Activated CD8-positive, alpha-beta T cell treated with anti-CD3 and anti-CD28 coated beads for 36 hours (primary cell): ENCODE measurements at regions not wholly inside any gene's neighbourhood (a gene's known extent, or its start where the extent isn't known, plus 50 kb on each side); places are given as distances from the start of the nearest gene placed in this dataset.

Source experiments
- ATAC-seq: fragments of 200-7000 bp; cut with Tn5 transposase; one replicate; pipeline ENCODE4 v1.10.0; 2021; ENCODE audit warnings: mild to moderate bottlenecking, moderate library complexity
- CTCF ChIA-PET: fragments of 350-600 bp; sonication (Branson Sonifier 250); formaldehyde crosslinking; loops from one replicate; lab custom pipeline; 2021; ENCODE audit warnings: antibody characterized with exemption; lab: Charles Lee
- POLR2A ChIA-PET: fragments of 350-600 bp; sonication (Branson Sonifier 250); formaldehyde crosslinking; loops from one replicate; lab custom pipeline; 2021; ENCODE audit warnings: antibody characterized with exemption; lab: Charles Lee
- DNase-seq: peaks from one replicate; pipeline ENCODE4 v3.0.0-alpha.2; 2020
- H3K27ac Mint-ChIP-seq: one replicate; pipeline ENCODE4 v1.8.0; 2021; ENCODE audit warnings: mild to moderate bottlenecking, mixed read lengths
- H3K27me3 Mint-ChIP-seq: one replicate; pipeline ENCODE4 v1.8.0; 2021; ENCODE audit warnings: mixed read lengths
- H3K36me3 Mint-ChIP-seq: one replicate; pipeline ENCODE4 v1.8.0; 2021; ENCODE audit warnings: low read depth, mixed read lengths
- H3K4me1 Mint-ChIP-seq: one replicate; pipeline ENCODE4 v1.8.0; 2021; ENCODE audit warnings: low read depth, mixed read lengths
- H3K4me3 Mint-ChIP-seq: one replicate; pipeline ENCODE4 v1.8.0; 2021; ENCODE audit warnings: mild to moderate bottlenecking, moderate library complexity, mixed read lengths
- H3K9me3 Mint-ChIP-seq: one replicate; pipeline ENCODE4 v1.8.0; 2021; ENCODE audit warnings: mixed read lengths
- intact Hi-C: fragments of 100-400 bp; cut with micrococcal nuclease; formaldehyde crosslinking; loops from one replicate; pipeline ENCODE4 v1.10.0; 2022
- TF ChIP-seq, protein P1 (sequence below): fragments of 200-600 bp; IDR thresholded peaks from one replicate; pipeline ENCODE4 v1.8.0; 2022; ENCODE audit warnings: antibody characterized with exemption, mild to moderate bottlenecking

GRCh38 chr2:3986063-3986462, 282.7 kb downstream of the DCDC2C start:
- Mint-ChIP-seq H3K36me3 (no peaks in the 10 kb centered on the region), H3K4me3 (no peak overlapping the region), H3K27ac (no peak overlapping the region), H3K27me3 (no peaks in the 10 kb centered on the region), H3K9me3 (peaks cover 3% of the 10 kb centered on the region), H3K4me1 (no peaks in the 10 kb centered on the region)
- POLR2A ChIA-PET, result no interaction called here
- DNase-seq (no peak), ATAC-seq (no peak)
- intact Hi-C loops, result no loop called here
- TF ChIP-seq, protein P1, sequence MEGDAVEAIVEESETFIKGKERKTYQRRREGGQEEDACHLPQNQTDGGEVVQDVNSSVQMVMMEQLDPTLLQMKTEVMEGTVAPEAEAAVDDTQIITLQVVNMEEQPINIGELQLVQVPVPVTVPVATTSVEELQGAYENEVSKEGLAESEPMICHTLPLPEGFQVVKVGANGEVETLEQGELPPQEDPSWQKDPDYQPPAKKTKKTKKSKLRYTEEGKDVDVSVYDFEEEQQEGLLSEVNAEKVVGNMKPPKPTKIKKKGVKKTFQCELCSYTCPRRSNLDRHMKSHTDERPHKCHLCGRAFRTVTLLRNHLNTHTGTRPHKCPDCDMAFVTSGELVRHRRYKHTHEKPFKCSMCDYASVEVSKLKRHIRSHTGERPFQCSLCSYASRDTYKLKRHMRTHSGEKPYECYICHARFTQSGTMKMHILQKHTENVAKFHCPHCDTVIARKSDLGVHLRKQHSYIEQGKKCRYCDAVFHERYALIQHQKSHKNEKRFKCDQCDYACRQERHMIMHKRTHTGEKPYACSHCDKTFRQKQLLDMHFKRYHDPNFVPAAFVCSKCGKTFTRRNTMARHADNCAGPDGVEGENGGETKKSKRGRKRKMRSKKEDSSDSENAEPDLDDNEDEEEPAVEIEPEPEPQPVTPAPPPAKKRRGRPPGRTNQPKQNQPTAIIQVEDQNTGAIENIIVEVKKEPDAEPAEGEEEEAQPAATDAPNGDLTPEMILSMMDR, result no peak
- CTCF ChIA-PET, result no interaction called here

- TF ChIP-seq, protein P1, result no peak
- POLR2A ChIA-PET, result no interaction called here
Measured at GRCh38 chr2:3986530-3987258, 283.3 kb downstream of the DCDC2C start.

GRCh38 chr2:4002841-4003403, 299.5 kb downstream of the DCDC2C start:
- no peak for DNase-seq
- TF ChIP-seq, protein P1, result no peak
- ChIA-PET CTCF (no interaction called here), POLR2A (no interaction called here)
- no peaks in the 10 kb centered on the region for H3K27me3 Mint-ChIP-seq
- no peak overlapping the region for H3K4me3 Mint-ChIP-seq
- no peak overlapping the region for H3K27ac Mint-ChIP-seq
- ATAC-seq, result no peak
- H3K36me3 Mint-ChIP-seq, result no peaks in the 10 kb centered on the region
- no peaks in the 10 kb centered on the region for H3K9me3 Mint-ChIP-seq
- intact Hi-C loops, result no loop called here
- no peaks in the 10 kb centered on the region for H3K4me1 Mint-ChIP-seq

More at GRCh38 chr2:3986530-3987258, 283.3 kb downstream of the DCDC2C start:
- no peak overlapping the region for H3K4me3 Mint-ChIP-seq
- no peaks in the 10 kb centered on the region for H3K27me3 Mint-ChIP-seq
- intact Hi-C loops, result no loop called here
- H3K27ac Mint-ChIP-seq, result no peak overlapping the region
- H3K4me1 Mint-ChIP-seq, result no peaks in the 10 kb centered on the region
- ATAC-seq (no peak), DNase-seq (no peak)
- peaks cover 6% of the 10 kb centered on the region for H3K9me3 Mint-ChIP-seq
- CTCF ChIA-PET, result no interaction called here
- H3K36me3 Mint-ChIP-seq, result no peaks in the 10 kb centered on the region

- no peaks in the 10 kb centered on the region for H3K4me1 Mint-ChIP-seq
- intact Hi-C loops, result no loop called here
- CTCF ChIA-PET, result no interaction called here
Measured at GRCh38 chr2:4012197-4012596, 308.8 kb downstream of the DCDC2C start.

DNA sequence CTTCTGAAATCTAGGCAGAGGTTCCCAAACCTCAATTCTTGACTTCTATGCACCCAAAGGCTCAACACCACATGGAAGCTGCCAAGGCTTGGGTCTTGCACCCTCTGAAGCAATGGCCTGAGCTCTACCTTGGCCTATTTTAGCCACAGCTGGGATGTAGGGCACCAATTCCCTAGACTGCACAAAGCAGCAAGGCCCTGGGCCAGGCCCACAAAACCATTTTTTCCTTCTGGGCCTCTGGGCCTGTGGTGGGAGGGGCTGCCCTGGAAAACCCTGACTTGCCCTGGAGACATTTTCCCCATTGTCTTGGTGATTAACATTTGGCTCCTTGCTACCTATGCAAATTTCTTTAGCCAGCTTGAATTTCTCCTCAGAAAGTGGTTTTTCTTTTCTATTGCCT, 315.2 kb downstream of the DCDC2C start:
- no peaks in the 10 kb centered on the region for H3K27me3 Mint-ChIP-seq
- ChIA-PET CTCF (no interaction called here), POLR2A (no interaction called here)
- no peak overlapping the region for H3K27ac Mint-ChIP-seq
- TF ChIP-seq, protein P1, result no peak
- H3K4me1 Mint-ChIP-seq, result no peaks in the 10 kb centered on the region
- intact Hi-C loops, result no loop called here
- no peak overlapping the region for H3K4me3 Mint-ChIP-seq
- ATAC-seq, result no peak
- peaks cover 5% of the 10 kb centered on the region for H3K9me3 Mint-ChIP-seq
- DNase-seq, result no peak
- H3K36me3 Mint-ChIP-seq, result no peaks in the 10 kb centered on the region

More at GRCh38 chr2:4012197-4012596, 308.8 kb downstream of the DCDC2C start:
- ATAC-seq (no peak), DNase-seq (no peak)
- Mint-ChIP-seq H3K36me3 (no peaks in the 10 kb centered on the region), H3K4me3 (no peak overlapping the region), H3K9me3 (peaks cover 10% of the 10 kb centered on the region), H3K27me3 (no peaks in the 10 kb centered on the region), H3K27ac (no peak overlapping the region)
- TF ChIP-seq, protein P1, result no peak
- POLR2A ChIA-PET, result interaction anchor here (0.6 kb wide), 1 partner anchor 189 kb away, joined by 3 read pairs; no protein-coding TSS in a partner anchor
